H9 (cell line): ENCODE measurements at regions not wholly inside any gene's neighbourhood (a gene's known extent, or its start where the extent isn't known, plus 50 kb on each side); places are given as distances from the start of the nearest gene placed in this dataset.

Experiments used
- DNase-seq: peaks from one replicate; pipeline ENCODE4 v3.0.0-alpha.2; 2017
- H2AFZ ChIP-seq: one replicate; pipeline ENCODE4 v1.6.1; 2013; ENCODE audit warnings: mild to moderate bottlenecking, low read length, control low read depth, moderate library complexity
- H2AK5ac ChIP-seq: 2 replicates; pipeline ENCODE4 v1.6.1; 2013; ENCODE audit warnings: low read length, control low read depth, mixed read lengths; ENCODE audit not compliant: insufficient read length
- H2BK120ac ChIP-seq: one replicate; pipeline ENCODE4 v1.6.1; 2013; ENCODE audit warnings: low read depth, mild to moderate bottlenecking, low read length, control low read depth, inconsistent platforms; ENCODE audit not compliant: poor library complexity, severe bottlenecking
- H2BK12ac ChIP-seq: 2 replicates; pipeline ENCODE4 v1.6.1; 2013; ENCODE audit warnings: low read length, control low read depth, mixed read lengths, low read depth; ENCODE audit not compliant: insufficient read length
- H2BK15ac ChIP-seq: 2 replicates; pipeline ENCODE4 v1.6.1; 2013; ENCODE audit warnings: low read depth, low read length, control low read depth
- H2BK20ac ChIP-seq: one replicate; pipeline ENCODE4 v1.6.1; 2013; ENCODE audit warnings: low read depth, mild to moderate bottlenecking, low read length, control low read depth, inconsistent platforms; ENCODE audit not compliant: poor library complexity, severe bottlenecking
- H2BK5ac ChIP-seq: 2 replicates; pipeline ENCODE4 v1.6.1; 2013; ENCODE audit warnings: low read length, control low read depth, mixed read lengths; ENCODE audit not compliant: insufficient read length
- H3K14ac ChIP-seq: 2 replicates; pipeline ENCODE4 v1.6.1; 2013; ENCODE audit warnings: low read length, control low read depth; ENCODE audit not compliant: insufficient read depth
- H3K18ac ChIP-seq: 2 replicates; pipeline ENCODE4 v1.6.1; 2013; ENCODE audit warnings: low read depth, mild to moderate bottlenecking, mixed read lengths, low read length, control low read depth; ENCODE audit not compliant: insufficient read length
- H3K23ac ChIP-seq: 2 replicates; pipeline ENCODE4 v1.6.1; 2013; ENCODE audit warnings: low read length, control low read depth, mixed read lengths, low read depth; ENCODE audit not compliant: insufficient read length
- H3K23me2 ChIP-seq: 2 replicates; pipeline ENCODE4 v1.6.1; 2013; ENCODE audit warnings: low read depth, mild to moderate bottlenecking, mixed read lengths, low read length, control low read depth; ENCODE audit not compliant: insufficient read length, poor library complexity, severe bottlenecking
- H3K27ac ChIP-seq: 2 replicates; pipeline ENCODE4 v1.5.1; 2013; ENCODE audit warnings: low read length, control low read depth, mixed read lengths, low read depth; ENCODE audit not compliant: insufficient read length
- H3K27me3 ChIP-seq: 2 replicates; pipeline ENCODE4 v1.6.1; 2013; ENCODE audit warnings: low read length, control low read depth, inconsistent platforms; ENCODE audit not compliant: insufficient read depth
- H3K4ac ChIP-seq: 2 replicates; pipeline ENCODE4 v1.6.1; 2013; ENCODE audit warnings: low read depth, mild to moderate bottlenecking, control low read depth, inconsistent platforms, low read length, moderate library complexity
- H3K4me1 ChIP-seq: 2 replicates; pipeline ENCODE4 v1.6.1; 2013; ENCODE audit warnings: low read length, control low read depth, inconsistent platforms; ENCODE audit not compliant: insufficient read depth
- H3K4me2 ChIP-seq: 2 replicates; pipeline ENCODE4 v1.6.1; 2013; ENCODE audit warnings: low read length, control low read depth, mixed read lengths; ENCODE audit not compliant: insufficient read length, insufficient read depth
- H3K56ac ChIP-seq: 2 replicates; pipeline ENCODE4 v1.6.1; 2013; ENCODE audit warnings: low read depth, mild to moderate bottlenecking, mixed read lengths, low read length, control low read depth; ENCODE audit not compliant: insufficient read length
- H3K79me1 ChIP-seq: 2 replicates; pipeline ENCODE4 v1.6.1; 2013; ENCODE audit warnings: low read depth, mild to moderate bottlenecking, moderate library complexity, low read length, control low read depth, inconsistent platforms; ENCODE audit not compliant: insufficient read depth, poor library complexity, severe bottlenecking
- H3K79me2 ChIP-seq: 2 replicates; pipeline ENCODE4 v1.6.1; 2013; ENCODE audit warnings: low read length, control low read depth, inconsistent platforms; ENCODE audit not compliant: insufficient read depth
- H3K9ac ChIP-seq: 2 replicates; pipeline ENCODE4 v1.6.1; 2013; ENCODE audit warnings: low read length, control low read depth, mixed read lengths; ENCODE audit not compliant: insufficient read length; ENCODE audit errors: extremely low read depth
- H3K9me3 ChIP-seq: one replicate; pipeline ENCODE4 v1.6.1; 2013; ENCODE audit warnings: low read depth, low read length, inconsistent platforms; ENCODE audit not compliant: control insufficient read depth
- H3T11ph ChIP-seq: one replicate; pipeline ENCODE4 v1.6.1; 2013; ENCODE audit warnings: mild to moderate bottlenecking, low read length, control low read depth, inconsistent platforms
- H4K20me1 ChIP-seq: one replicate; pipeline ENCODE4 v1.6.1; 2013; ENCODE audit not compliant: control insufficient read depth, insufficient read length, insufficient read depth
- H4K5ac ChIP-seq: 2 replicates; pipeline ENCODE4 v1.6.1; 2013; ENCODE audit warnings: low read depth, mild to moderate bottlenecking, mixed read lengths, low read length, control low read depth; ENCODE audit not compliant: insufficient read length
- H4K8ac ChIP-seq: replicated peaks from 2 replicates; pipeline ENCODE4 v1.6.1; 2013; ENCODE audit warnings: low read length, control low read depth, mixed read lengths, low read depth; ENCODE audit not compliant: insufficient read length
- H4K91ac ChIP-seq: 2 replicates; pipeline ENCODE4 v1.6.1; 2013; ENCODE audit warnings: low read depth, mild to moderate bottlenecking, moderate library complexity, mixed read lengths, low read length, control low read depth; ENCODE audit not compliant: insufficient read length
- H3K27ac Mint-ChIP-seq, 3 experiments: 2 replicates in 2 of 3; 3 replicates in 1 of 3; pipeline ENCODE4 v1.8.0; 2020 to 2021; ENCODE audit warnings: mixed read lengths in 3 of 3, mild to moderate bottlenecking in 1 of 3, moderate library complexity in 1 of 3
- H3K27me3 Mint-ChIP-seq: 2 replicates; pipeline ENCODE4 v1.8.0; 2021; ENCODE audit warnings: low read depth, mild to moderate bottlenecking, moderate library complexity, mixed read lengths
- H3K36me3 Mint-ChIP-seq, 3 experiments: 2 replicates in 2 of 3; 3 replicates in 1 of 3; pipeline ENCODE4 v1.8.0; 2020 to 2021; ENCODE audit warnings: low read depth in 3 of 3, mixed read lengths in 3 of 3; ENCODE audit not compliant: insufficient read depth in 1 of 3
- H3K4me1 Mint-ChIP-seq, 2 experiments: 2 replicates each; pipeline ENCODE4 v1.8.0; 2020; ENCODE audit warnings: mixed read lengths in 2 of 2
- H3K4me3 Mint-ChIP-seq, 2 experiments: 2 replicates in 1 of 2; 3 replicates in 1 of 2; pipeline ENCODE4 v1.8.0; 2020 to 2021; ENCODE audit warnings: mild to moderate bottlenecking in 2 of 2, mixed read lengths in 2 of 2, moderate library complexity in 1 of 2
- H3K9me3 Mint-ChIP-seq, 2 experiments: 2 replicates in 1 of 2; 3 replicates in 1 of 2; pipeline ENCODE4 v1.8.0; 2020; ENCODE audit warnings: mild to moderate bottlenecking in 2 of 2, mixed read lengths in 2 of 2, moderate library complexity in 1 of 2
- CTCF ChIP-seq: fragments of 200-600 bp; sonication (generic); conservative IDR thresholded peaks from 3 replicates; pipeline ENCODE4 v1.8.0; 2021; ENCODE audit warnings: antibody characterized with exemption, mild to moderate bottlenecking
- WGBS: extraction: QIAGEN DNeasy Blood & Tissue Kit; methylation state at CpG from one replicate; pipeline ENCODE4 v1.1.7; 2013; ENCODE audit warnings: missing lambda C conversion rate, low lambda C conversion rate, mixed read lengths; ENCODE audit not compliant: insufficient read length; ENCODE audit errors: extremely low coverage; 5-methylcytosine and 5-hydroxymethylcytosine counted together

DNA sequence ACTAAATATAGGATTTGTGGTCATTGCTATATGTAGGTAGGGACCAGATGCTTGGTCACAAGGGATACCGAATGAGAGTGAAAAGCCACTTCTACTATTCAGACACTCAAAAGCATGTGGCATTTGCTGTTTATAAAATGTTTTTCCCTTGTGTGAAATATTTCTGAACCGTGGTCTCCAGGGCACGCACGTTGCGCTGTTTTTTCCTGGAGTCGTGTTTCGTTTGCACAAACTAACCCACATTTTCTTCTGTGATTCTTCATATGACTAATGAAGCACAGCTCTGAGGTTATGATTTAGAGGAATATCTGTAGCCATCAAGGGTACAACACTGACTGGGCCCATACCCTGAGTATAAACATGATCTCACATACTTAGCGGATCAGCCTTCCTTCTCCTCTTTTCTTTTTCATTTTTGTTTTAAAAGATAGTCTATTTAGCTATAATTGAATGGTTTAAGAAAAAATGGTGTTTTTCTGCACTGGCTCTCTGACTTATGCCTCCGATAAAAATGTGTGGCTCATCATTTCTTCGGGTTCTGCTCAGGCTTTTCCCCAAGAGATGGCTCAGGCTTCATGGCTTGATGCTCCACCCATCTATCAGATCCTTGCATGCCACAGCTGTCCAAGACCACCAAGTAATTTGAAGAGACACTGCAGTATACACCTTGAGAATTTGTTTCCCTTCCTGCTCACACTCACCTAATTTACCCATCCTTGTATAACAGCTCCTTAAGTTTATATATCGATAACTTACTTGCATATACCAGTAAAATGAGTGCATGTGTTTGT lies 59.9 kb upstream of the HBS1L start:
- H3K4me1 Mint-ChIP-seq, result no peaks in the 10 kb centered on the region
- WGBS, result no CpG with 5 or more reads among the region's 11 CpGs
- Histone ChIP-seq H2AFZ (no peak overlapping the region), H3K4ac (no peak overlapping the region), H2BK120ac (no peak overlapping the region), H3K79me2 (no peaks in the 10 kb centered on the region), H3K14ac (no peak overlapping the region), H3K4me1 (no peaks in the 10 kb centered on the region), H2BK5ac (no peak overlapping the region), H3K23ac (no peak overlapping the region), H4K5ac (no peak overlapping the region), H3K79me1 (no peaks in the 10 kb centered on the region), H3K18ac (no peak overlapping the region), H2BK15ac (no peak overlapping the region), H4K91ac (no peak overlapping the region), H4K20me1 (no peaks in the 10 kb centered on the region), H2BK20ac (no peak overlapping the region), H2AK5ac (no peak overlapping the region), H3K4me2 (no peak overlapping the region), H3K27me3 (no peaks in the 10 kb centered on the region), H3K27ac (no peak overlapping the region), H3K9ac (no peak overlapping the region), H3K56ac (no peak overlapping the region), H4K8ac (no peak overlapping the region), H2BK12ac (no peak overlapping the region), H3K23me2 (no peaks in the 10 kb centered on the region), H3T11ph (no peak overlapping the region), H3K9me3 (no peaks in the 10 kb centered on the region)
- TF ChIP-seq CTCF, result no peak
- no peaks in the 10 kb centered on the region for H3K36me3 Mint-ChIP-seq
- no peak overlapping the region for H3K27ac Mint-ChIP-seq
- H3K4me3 Mint-ChIP-seq, result no peak overlapping the region
- H3K9me3 Mint-ChIP-seq, result no peaks in the 10 kb centered on the region
- no peak for DNase-seq
- peaks cover 2% of the 10 kb centered on the region for H3K27me3 Mint-ChIP-seq
